Keratinocyte (primary cell): ENCODE measurements at regions not wholly inside any gene's neighbourhood (a gene's known extent, or its start where the extent isn't known, plus 50 kb on each side); places are given as distances from the start of the nearest gene placed in this dataset.

Experiments
- DNase-seq: peaks from one replicate; pipeline ENCODE4 v3.0.0-alpha.2; 2011; ENCODE audit warnings: low read depth, missing footprints, low spot score
- FAIRE-seq: peaks from 2 replicates; lab custom pipeline; 2011; peaks lifted over from hg19 to GRCh38; lab: Jason Lieb, UNC
- H2AFZ ChIP-seq: 2 replicates; pipeline ENCODE4 v1.6.0; 2012; ENCODE audit warnings: low read length, control low read depth, inconsistent platforms; ENCODE audit not compliant: control insufficient read depth
- H3K27ac ChIP-seq: 2 replicates; pipeline ENCODE4 v1.5.1; 2011; ENCODE audit warnings: low read length; ENCODE audit not compliant: control insufficient read depth, insufficient read depth
- H3K27me3 ChIP-seq: 3 replicates; pipeline ENCODE4 v1.6.0; 2011; ENCODE audit warnings: low read length; ENCODE audit not compliant: control insufficient read depth, insufficient read depth; ENCODE audit errors: extremely low read depth
- H3K36me3 ChIP-seq, 2 experiments: 2 replicates in 1 of 2; 3 replicates in 1 of 2; pipeline ENCODE4 v1.5.1; 2011; ENCODE audit warnings: low read length in 2 of 2, mild to moderate bottlenecking in 1 of 2; ENCODE audit not compliant: control insufficient read depth in 2 of 2, insufficient read depth in 2 of 2; ENCODE audit errors: extremely low read depth in 1 of 2
- H3K4me1 ChIP-seq: 3 replicates; pipeline ENCODE4 v1.5.1; 2011; ENCODE audit warnings: low read length; ENCODE audit not compliant: control insufficient read depth, insufficient read depth; ENCODE audit errors: extremely low read depth
- H3K4me2 ChIP-seq: 3 replicates; pipeline ENCODE4 v1.6.0; 2011; ENCODE audit warnings: low read depth, low read length; ENCODE audit not compliant: control insufficient read depth, insufficient read depth; ENCODE audit errors: extremely low read depth
- H3K4me3 ChIP-seq, 3 experiments: fragments of 200-600 bp in 1 of 3; sonication (generic) in 1 of 3; 2 replicates in 2 of 3; 3 replicates in 1 of 3; pipeline ENCODE4 v1.5.1; 2011 to 2016; ENCODE audit warnings: low read length in 3 of 3, mild to moderate bottlenecking in 3 of 3, control low read depth in 2 of 3, inconsistent platforms in 1 of 3, low read depth in 1 of 3, mixed read lengths in 1 of 3, mixed run types in 1 of 3, moderate library complexity in 1 of 3; ENCODE audit not compliant: control insufficient read depth in 2 of 3, insufficient read depth in 2 of 3; ENCODE audit errors: extremely low read depth in 1 of 3
- H3K79me2 ChIP-seq: 2 replicates; pipeline ENCODE4 v1.6.0; 2012; ENCODE audit warnings: low read length; ENCODE audit not compliant: control insufficient read depth, insufficient read depth
- H3K9ac ChIP-seq: 3 replicates; pipeline ENCODE4 v1.6.0; 2011; ENCODE audit warnings: low read length; ENCODE audit not compliant: control insufficient read depth, insufficient read depth; ENCODE audit errors: extremely low read depth
- H3K9me1 ChIP-seq: 3 replicates; pipeline ENCODE4 v1.6.0; 2011; ENCODE audit warnings: low read length; ENCODE audit not compliant: control insufficient read depth, insufficient read depth; ENCODE audit errors: extremely low read depth
- H3K9me3 ChIP-seq: 2 replicates; pipeline ENCODE4 v1.5.1; 2012; ENCODE audit warnings: low read depth, low read length; ENCODE audit not compliant: control insufficient read depth
- H4K20me1 ChIP-seq: 3 replicates; pipeline ENCODE4 v1.6.0; 2011; ENCODE audit warnings: low read length; ENCODE audit not compliant: control insufficient read depth, insufficient read depth; ENCODE audit errors: extremely low read depth
- EZH2 ChIP-seq: IDR thresholded peaks from one replicate; pipeline ENCODE4 v1.6.1; 2012; ENCODE audit warnings: inconsistent platforms, mild to moderate bottlenecking, low read length, moderate library complexity
- dilution Hi-C: fragments of 300-500 bp; cut with MboI; formaldehyde crosslinking; loops from one replicate; pipeline ENCODE4 v1.7.0; 2020; ENCODE audit warnings: low sequenced_read_pairs; ENCODE audit not compliant: extremely low pct_ligation_motif_present
- TF ChIP-seq, protein P1 (sequence below), 3 experiments: IDR thresholded peaks in 1 of 3; conservative IDR thresholded peaks in 1 of 3; optimal IDR thresholded peaks in 1 of 3; 2 replicates in 2 of 3; 3 replicates in 1 of 3; pipeline versions ENCODE3 to v1.5.1; 2011; ENCODE audit warnings: low read length in 3 of 3, mild to moderate bottlenecking in 3 of 3, moderate library complexity in 2 of 3, control low read depth in 1 of 3, inconsistent platforms in 1 of 3; ENCODE audit not compliant: insufficient read depth in 2 of 3; ENCODE audit errors: extremely low read depth in 1 of 3

DNA sequence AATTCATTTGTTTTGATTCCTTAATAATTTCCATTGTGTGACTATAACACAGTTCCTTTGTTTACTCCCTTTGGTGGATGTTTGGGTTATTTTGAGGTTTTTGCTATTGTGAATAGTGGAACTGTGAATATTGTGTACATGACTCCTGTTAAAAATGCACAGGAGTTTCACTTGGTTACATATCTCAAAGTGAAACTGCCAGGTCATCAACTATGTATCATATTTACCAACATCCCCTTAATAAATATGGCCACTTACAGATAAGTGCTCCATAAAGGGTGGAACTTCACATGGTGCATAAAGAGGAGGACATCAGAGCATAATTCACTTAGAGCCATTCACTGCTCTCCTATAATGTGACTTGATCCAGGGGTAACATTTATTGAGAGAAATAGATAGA is 328.9 kb downstream of the SEC23A start:
- H3K9me1 ChIP-seq = no peaks in the 10 kb centered on the region
- H3K4me1 ChIP-seq = no peaks in the 10 kb centered on the region
- DNase-seq (no peak), FAIRE-seq (no peak)
- no peaks in the 10 kb centered on the region for H3K27me3 ChIP-seq
- H3K27ac ChIP-seq = no peak overlapping the region
- no peaks in the 10 kb centered on the region for H3K36me3 ChIP-seq
- H3K9ac ChIP-seq = no peak overlapping the region
- H3K4me3 ChIP-seq = no peak overlapping the region
- no peaks in the 10 kb centered on the region for H3K9me3 ChIP-seq
- no peak overlapping the region for H3K4me2 ChIP-seq
- dilution Hi-C loops = no loop called here
- H2AFZ ChIP-seq = no peak overlapping the region
- no peak for TF ChIP-seq EZH2
- TF ChIP-seq, protein P1, sequence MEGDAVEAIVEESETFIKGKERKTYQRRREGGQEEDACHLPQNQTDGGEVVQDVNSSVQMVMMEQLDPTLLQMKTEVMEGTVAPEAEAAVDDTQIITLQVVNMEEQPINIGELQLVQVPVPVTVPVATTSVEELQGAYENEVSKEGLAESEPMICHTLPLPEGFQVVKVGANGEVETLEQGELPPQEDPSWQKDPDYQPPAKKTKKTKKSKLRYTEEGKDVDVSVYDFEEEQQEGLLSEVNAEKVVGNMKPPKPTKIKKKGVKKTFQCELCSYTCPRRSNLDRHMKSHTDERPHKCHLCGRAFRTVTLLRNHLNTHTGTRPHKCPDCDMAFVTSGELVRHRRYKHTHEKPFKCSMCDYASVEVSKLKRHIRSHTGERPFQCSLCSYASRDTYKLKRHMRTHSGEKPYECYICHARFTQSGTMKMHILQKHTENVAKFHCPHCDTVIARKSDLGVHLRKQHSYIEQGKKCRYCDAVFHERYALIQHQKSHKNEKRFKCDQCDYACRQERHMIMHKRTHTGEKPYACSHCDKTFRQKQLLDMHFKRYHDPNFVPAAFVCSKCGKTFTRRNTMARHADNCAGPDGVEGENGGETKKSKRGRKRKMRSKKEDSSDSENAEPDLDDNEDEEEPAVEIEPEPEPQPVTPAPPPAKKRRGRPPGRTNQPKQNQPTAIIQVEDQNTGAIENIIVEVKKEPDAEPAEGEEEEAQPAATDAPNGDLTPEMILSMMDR (optimal IDR thresholded peaks at IDR 0.05 in 1 of 3, IDR thresholded peaks at IDR 0.05 in 1 of 3, conservative IDR thresholded peaks at IDR 0.05 in 1 of 3; ENCODE audit: extremely low read depth in 1 of 3, insufficient read depth in 2 of 3, low read length in 3 of 3) = no peak
- no peaks in the 10 kb centered on the region for H4K20me1 ChIP-seq
- H3K79me2 ChIP-seq = no peaks in the 10 kb centered on the region

DNA sequence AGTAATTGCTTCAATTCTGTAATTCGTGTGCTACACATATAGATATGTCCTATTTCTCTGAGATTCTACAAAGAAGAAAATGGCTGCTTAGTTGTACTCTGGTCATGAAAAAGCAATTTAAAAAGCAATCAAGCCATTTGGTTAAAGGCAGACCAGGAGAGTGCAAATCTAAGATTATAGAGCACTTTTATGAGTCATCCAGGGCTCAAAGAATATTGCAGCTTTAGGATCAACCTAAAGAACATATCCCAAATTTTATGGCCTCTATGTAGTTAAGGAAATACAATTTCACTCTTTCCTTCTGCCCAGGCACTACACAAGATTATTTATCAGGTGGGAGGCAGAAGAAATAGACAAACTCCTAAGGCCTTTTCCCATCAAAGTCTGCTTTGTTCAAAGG is 332.8 kb downstream of the SEC23A start:
- FAIRE-seq = no peak
- no peak overlapping the region for H3K4me2 ChIP-seq
- dilution Hi-C loops = no loop called here

More for the DNA sequence above, 332.8 kb downstream of the SEC23A start:
- H3K36me3 ChIP-seq = no peaks in the 10 kb centered on the region
- no peak overlapping the region for H3K9ac ChIP-seq
- H3K27ac ChIP-seq = no peak overlapping the region
- no peaks in the 10 kb centered on the region for H3K4me1 ChIP-seq
- TF ChIP-seq EZH2 = no peak
- TF ChIP-seq, protein P1 (optimal IDR thresholded peaks at IDR 0.05 in 1 of 3, IDR thresholded peaks at IDR 0.05 in 1 of 3, conservative IDR thresholded peaks at IDR 0.05 in 1 of 3; ENCODE audit: extremely low read depth in 1 of 3, insufficient read depth in 2 of 3, low read length in 3 of 3) = no peak
- H2AFZ ChIP-seq = no peak overlapping the region
- no peaks in the 10 kb centered on the region for H4K20me1 ChIP-seq
- DNase-seq = no peak
- no peaks in the 10 kb centered on the region for H3K79me2 ChIP-seq
- H3K27me3 ChIP-seq = no peaks in the 10 kb centered on the region
- H3K9me3 ChIP-seq = no peaks in the 10 kb centered on the region
- no peaks in the 10 kb centered on the region for H3K9me1 ChIP-seq
- no peak overlapping the region for H3K4me3 ChIP-seq
